NCI-H2227 treated with DMSO at 0.1 percent for 48 hours (cell line): ENCODE measurements at regions not wholly inside any gene's neighbourhood (a gene's known extent, or its start where the extent isn't known, plus 50 kb on each side); places are given as distances from the start of the nearest gene placed in this dataset.

Experiments used
- DNase-seq: peaks from one replicate; lab custom pipeline; 2025; lab: John Stamatoyannopoulos, UW

DNA sequence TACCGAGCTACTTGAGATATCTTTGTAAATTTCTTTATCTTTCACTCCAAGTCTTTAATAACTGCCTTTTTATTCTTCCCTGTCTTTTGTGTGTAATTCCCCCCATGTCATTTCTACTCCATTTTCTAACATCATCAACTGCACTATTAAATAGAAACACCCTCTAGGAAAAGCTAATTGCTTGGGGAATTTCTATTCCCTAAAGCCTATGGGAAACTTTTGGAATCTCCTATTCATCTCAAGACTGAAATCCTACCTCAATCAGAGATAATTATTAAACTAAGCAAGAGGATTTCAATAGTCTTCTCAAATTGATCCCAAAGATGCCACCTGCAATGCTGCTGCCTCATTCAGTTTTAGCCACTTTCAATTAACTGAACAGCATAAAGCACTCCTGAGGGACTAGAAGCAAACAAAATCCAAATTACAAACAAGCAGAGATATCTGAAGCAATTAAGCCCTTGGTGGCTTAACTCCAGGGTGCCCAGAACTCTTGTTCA is 598.7 kb downstream of the IGSF11 start:
- no peak for DNase-seq

GRCh38 chr3:118436697-118437262 is 597.9 kb downstream of the IGSF11 start:
- DNase-seq = no peak

DNA sequence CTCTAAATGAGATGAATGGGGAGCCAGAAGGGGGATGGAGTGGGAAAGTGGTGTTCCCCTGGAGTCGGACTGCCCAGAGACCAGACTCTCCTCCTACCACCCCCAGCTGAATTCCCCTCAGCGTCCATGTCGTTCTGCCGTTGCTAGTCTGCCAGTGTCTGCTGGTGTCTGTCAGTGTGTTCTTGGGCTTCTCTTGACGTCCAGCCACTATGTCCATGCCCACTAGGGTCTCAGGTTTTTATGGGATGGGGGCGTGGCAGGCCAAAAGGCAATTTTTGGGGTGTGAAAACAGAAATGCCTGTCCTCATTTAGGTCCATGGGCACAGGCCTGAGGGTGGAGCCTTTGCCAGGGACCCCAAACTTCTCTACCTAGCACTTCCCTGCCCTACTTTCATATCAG is 589.6 kb downstream of the IGSF11 start:
- no peak for DNase-seq

DNA sequence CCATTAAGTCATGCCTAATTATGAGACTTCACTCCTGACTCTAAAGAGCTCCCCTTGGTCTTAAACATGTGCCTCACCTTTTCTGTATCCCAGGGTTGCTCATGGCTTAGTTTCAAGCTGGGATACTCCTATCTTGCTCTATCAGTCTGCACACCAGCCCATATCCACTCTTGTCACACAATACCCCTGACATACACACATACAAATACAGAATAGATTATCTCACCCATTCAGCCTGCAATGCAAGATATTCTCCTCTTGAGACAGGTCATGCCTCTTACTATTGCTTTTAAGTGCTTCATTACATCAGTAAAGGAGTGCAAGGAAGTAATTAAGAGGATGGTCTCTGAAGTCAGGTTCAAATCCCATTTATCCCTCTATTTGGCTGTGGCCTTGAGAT is 587.3 kb downstream of the IGSF11 start:
- DNase-seq = no peak

- DNase-seq = no peak
Measured at GRCh38 chr3:118466795-118467330, 567.8 kb downstream of the IGSF11 start.

DNA sequence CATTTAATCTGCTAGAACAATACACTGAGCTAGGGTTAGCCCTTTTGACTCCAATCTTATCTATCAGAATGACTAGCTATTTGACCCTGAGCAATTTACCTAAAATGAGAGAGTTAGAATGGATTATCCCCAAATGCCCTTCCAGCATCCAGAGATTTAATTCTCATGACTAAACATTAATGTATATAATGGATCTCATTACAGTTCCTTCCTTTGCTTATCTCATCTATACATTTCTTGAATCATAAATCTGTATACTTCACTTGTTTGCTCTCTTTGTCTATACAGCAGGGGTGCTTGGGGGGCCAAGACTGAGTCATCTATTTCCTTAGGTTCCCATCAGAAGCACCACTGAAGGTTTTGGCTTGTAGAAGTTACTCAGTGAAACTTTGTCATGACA is 565.8 kb downstream of the IGSF11 start:
- no peak for DNase-seq

DNA sequence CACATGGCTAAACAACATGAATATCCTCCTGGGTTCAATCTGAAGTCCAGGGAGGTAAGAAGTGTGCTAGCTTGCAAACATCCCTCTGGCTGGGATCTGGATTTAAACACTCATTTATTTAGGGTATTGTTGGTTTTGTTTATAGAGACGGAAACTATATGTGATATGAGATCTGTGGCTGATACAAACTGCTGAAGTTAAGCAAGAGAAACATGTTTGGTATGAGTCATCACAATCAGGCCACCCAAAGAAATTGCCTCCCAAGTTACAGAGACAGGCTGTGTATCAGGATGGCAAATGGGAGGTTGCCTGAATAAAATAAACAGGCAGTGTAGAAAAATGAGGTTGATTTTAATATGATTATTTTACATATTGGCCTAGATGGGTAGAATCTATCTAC is 562.1 kb downstream of the IGSF11 start:
- DNase-seq = no peak

- no peak for DNase-seq
Measured at GRCh38 chr3:118473343-118473742, 561.3 kb downstream of the IGSF11 start.

DNA sequence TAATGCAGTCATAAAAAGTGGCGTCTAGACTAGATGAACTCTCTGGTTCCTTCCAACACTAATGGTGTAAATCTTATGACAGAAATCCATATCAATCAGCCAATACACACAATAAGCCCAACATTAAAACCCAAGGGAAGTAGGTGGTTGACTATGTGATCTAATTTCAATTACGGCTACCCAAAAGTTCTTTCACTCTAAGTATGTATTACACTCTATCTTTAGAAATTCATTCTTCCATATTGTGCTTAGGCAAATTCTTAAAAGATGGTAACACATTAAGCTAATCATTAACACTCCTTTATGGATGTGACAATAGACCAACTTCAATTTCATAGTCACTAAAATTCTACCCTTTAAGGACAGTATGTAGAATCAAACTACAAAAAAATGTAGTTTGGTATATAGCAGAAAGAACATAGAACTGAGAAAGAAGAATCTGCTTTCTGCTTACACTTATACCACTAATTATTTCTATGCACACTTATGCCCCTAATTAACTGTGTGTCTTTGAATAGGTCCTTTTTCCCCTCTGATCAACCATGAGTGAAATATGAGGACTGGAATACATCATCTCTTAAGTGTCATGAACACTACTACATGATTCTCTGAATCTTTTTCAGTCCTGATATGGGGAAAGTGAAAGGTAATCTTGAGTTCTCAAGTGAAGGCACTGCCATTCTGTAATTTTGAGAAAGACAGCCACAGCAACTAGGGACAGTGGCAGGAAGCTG is 557.6 kb downstream of the IGSF11 start:
- no peak for DNase-seq

GRCh38 chr3:118477768-118478167 is 556.9 kb downstream of the IGSF11 start:
- DNase-seq = no peak

DNA sequence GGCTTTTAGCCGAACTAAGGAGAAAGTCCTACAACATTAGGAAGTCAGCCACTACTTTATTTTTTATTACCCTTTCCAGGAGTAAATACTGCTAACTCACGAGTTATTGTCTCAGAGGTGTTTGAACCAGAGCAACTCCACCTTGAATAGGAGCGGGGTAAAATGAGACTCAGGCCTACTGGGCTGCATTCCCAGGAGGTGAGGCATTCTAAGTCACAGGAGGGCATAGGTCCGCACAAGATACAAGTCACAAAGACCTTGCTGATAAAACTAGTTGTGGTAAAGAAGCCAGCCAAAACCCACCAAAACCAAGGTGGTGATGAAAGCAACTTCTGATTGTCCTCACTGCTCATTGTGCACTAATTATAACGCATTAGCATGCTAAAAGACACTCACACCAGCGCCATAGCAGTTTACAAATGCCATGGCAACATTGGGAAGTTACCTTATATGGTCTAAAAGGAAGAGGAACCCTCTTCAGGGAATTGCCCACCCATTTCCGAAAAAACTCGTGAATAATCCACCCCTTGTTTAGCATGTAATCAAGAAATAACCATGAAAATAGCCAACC is 555.9 kb downstream of the IGSF11 start:
- no peak for DNase-seq

DNA sequence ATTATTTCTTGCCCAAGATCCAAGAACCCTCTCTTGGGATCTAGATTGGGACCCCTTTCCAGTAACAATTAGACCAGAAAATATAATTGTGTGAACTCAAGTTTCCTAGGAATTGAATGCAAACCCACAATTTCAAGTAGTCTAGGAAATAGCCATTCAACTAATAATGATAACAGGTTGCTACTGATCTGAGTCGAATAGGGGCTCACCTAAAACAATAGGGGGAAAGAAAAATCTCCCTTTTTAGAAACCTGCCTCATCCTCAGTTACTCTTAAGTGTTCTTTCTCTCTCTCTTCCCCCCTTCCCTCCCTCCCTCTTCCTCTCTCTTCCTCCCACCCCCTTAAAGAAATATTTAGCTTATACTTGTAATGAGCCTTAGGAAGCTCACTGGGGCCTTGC is 555.3 kb downstream of the IGSF11 start:
- no peak for DNase-seq

DNA sequence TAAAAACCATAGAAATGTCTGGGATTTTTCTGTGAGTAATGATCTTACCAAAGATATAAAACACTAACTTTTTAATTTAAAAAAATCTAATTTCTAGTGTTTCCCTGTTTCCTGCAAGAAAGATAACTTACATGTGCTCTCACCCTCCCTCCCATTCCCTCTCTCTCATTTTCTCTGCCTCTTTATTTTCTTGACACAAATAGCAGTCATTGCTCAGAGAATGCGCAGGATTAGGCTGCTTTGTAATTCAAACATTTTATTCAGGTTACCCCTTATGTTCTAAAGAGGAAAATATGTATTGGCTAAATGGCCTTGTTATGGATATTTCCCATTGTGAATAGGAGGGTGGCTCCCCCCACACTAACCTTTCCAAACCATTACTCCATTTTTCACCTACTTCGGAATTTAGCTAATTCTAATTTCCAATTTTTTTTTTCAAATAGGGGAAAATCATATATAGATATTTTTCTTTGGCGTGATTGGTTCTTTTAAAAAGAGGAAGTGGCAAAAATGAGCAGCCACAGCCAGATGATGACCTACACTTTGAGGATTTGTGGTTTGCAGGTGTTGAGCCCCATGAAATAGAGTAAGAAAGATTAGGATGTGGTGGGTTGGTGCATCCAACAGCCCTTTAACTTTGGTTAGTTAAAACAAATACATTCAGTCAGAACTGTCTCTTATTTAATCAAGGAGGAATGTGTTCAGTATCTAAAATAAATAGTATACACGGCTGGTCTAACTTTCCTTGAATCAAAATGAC is 554.4 kb downstream of the IGSF11 start:
- no peak for DNase-seq

GRCh38 chr3:118485693-118486092 is 549.0 kb downstream of the IGSF11 start:
- DNase-seq = no peak

DNA sequence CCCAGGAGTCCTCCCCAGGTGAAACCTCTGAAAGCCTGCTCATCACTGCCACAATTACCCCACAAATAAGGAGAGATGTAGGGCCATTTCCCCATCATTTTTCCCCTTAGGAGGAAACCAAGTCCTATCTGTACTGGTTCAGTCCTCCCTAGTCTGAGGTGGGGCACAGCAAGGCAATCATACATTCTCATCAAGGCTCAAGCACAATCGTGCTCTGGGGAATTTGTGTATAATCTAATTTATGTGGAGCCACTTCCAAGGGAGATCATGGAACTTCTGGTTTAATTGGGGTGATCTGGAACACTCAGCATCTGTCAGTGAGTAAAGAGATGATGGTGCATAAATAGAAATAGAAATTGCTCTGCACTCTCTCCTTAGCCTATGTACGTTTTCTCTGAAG is 546.9 kb downstream of the IGSF11 start:
- no peak for DNase-seq

GRCh38 chr3:118488732-118489131 is 545.9 kb downstream of the IGSF11 start:
- no peak for DNase-seq

GRCh38 chr3:118495206-118495605 is 539.4 kb downstream of the IGSF11 start:
- DNase-seq = no peak

- DNase-seq = no peak
Measured at GRCh38 chr3:118497274-118497673, 537.4 kb downstream of the IGSF11 start.

DNA sequence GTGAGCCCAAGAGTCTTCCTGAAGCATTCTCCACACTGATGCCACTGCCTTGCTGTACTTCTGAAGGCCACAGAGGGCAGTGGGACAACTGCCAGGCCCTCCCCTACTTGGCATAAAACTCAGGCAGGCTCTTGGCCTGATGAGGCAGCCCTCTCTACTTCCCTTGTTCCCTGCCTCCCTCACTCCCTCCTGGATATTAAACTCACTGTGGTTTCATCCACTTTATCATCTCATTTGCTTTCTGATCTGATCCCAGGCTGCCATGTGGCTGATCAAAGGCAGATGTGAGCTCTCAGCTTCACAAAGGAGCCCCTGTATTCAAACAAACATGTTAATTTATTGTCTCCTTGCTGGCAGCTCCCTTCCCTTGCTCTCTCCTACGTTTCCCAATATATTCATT is 533.5 kb downstream of the IGSF11 start:
- no peak for DNase-seq

- DNase-seq = no peak
Measured at GRCh38 chr3:118504906-118505305, 529.7 kb downstream of the IGSF11 start.

DNA sequence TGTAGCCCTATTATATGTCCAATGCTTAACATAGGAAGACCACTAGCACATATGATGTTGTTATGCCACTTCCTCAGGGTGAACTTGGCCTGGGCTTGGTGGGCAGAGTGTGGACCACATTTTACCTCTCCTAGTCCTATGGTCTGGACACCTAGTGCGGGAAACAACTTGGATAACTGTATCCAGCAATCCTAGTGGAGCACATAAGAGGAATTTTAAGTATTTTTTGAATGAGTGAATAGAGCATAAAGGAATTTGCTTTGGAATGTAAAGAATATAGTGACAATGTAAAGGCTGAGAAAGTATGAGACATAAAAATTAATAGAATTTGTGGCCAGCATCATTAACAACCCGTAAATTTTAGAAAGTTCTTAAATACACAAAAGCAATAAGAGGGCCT is 528.9 kb downstream of the IGSF11 start:
- DNase-seq = no peak

DNA sequence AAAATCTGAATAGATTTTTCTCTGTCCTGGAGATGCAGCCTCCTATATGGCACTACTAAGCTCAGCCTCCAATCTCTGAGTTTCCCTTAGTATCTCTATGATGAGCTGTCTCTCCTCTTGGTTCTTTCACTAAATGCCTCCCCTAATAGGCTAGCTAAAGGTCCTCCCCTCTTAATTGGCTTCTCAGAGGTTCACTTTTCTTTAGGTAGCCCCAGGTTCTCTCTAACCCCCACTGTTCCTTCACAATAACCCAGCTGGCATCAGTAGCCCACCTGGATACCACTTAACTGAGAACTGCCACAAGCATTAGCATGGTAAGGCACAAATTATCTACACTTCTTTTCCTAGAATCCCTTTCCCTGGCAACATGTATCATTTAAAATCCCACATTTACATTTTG is 523.2 kb downstream of the IGSF11 start:
- DNase-seq = no peak

DNA sequence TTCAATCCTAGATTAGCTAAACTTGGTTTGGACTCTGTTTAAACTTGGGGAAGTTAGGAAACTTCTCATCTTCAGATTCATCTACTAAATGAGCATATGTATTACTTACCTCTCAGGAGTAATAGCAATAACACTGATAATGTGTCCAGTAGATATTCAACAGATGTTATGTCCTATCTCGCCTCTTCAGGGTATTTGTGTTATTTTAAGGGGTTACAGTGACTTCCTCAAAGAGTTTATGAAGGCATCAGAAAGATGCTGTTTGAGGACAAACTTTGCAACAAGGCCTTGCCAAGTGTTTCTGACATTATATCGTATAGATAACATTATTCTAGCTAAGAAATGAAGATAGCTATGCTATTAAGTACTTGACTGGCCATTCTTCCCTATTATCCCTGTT is 522.3 kb downstream of the IGSF11 start:
- no peak for DNase-seq
